Uterus (tissue), 3 donors: ENCODE measurements at regions not wholly inside any gene's neighbourhood (a gene's known extent, or its start where the extent isn't known, plus 50 kb on each side); places are given as distances from the start of the nearest gene placed in this dataset.

Source experiments
- DNase-seq, 2 donors: peaks; one replicate each; pipeline ENCODE4 v3.0.0-alpha.2; 2019 to 2020
- H3K27ac ChIP-seq, 2 donors: fragments of 200-600 bp; sonication (generic); 1 replicate in 1 of 2; 2 replicates in 1 of 2; pipeline ENCODE4 v1.5.1; 2016 to 2018
- H3K27me3 ChIP-seq, 2 donors: fragments of 200-600 bp; sonication (generic); one replicate each; pipeline ENCODE4 v1.5.1; 2018 to 2019; ENCODE audit warnings: control low read depth in 1 of 2
- H3K36me3 ChIP-seq, 2 donors: fragments of 200-600 bp; sonication (generic); one replicate each; pipeline ENCODE4 v1.5.1; 2019; ENCODE audit warnings: control low read depth in 1 of 2
- H3K4me1 ChIP-seq, 2 donors: fragments of 200-600 bp; sonication (generic); one replicate each; pipeline ENCODE4 v1.5.1; 2018 to 2019; ENCODE audit warnings: control low read depth in 1 of 2
- H3K4me3 ChIP-seq, 2 donors: fragments of 200-600 bp; sonication (generic); 1 replicate in 1 of 2; 2 replicates in 1 of 2; pipeline ENCODE4 v1.5.1; 2018 to 2019; ENCODE audit warnings: mild to moderate bottlenecking in 1 of 2
- H3K9me3 ChIP-seq, 2 donors: fragments of 200-600 bp; sonication (generic); one replicate each; pipeline ENCODE4 v1.5.1; 2019; ENCODE audit warnings: control low read depth in 1 of 2
- POLR2A ChIP-seq, 2 donors: fragments of 450-650 bp; IDR thresholded peaks; one replicate each; pipeline ENCODE4 v1.6.1; 2016; ENCODE audit warnings: antibody characterized with exemption in 2 of 2, mild to moderate bottlenecking in 1 of 2, moderate library complexity in 1 of 2
- intact Hi-C: fragments of 100-400 bp; cut with DNase I; formaldehyde crosslinking; loops from one replicate; pipeline ENCODE4 v1.15.1; 2023; ENCODE audit warnings: low total_unique reads
- TF ChIP-seq, protein P1 (sequence below), 4 experiments: fragments of 200-600 bp in 2 of 4; fragments of 450-650 bp in 2 of 4; sonication (generic) in 2 of 4; IDR thresholded peaks; one replicate each; pipeline ENCODE4 v1.5.1; 2016 to 2019; ENCODE audit warnings: antibody characterized with exemption in 4 of 4, mild to moderate bottlenecking in 2 of 4, moderate library complexity in 1 of 4
- donor health status: DM: yes; HTN: yes; CAD: no.

DNA sequence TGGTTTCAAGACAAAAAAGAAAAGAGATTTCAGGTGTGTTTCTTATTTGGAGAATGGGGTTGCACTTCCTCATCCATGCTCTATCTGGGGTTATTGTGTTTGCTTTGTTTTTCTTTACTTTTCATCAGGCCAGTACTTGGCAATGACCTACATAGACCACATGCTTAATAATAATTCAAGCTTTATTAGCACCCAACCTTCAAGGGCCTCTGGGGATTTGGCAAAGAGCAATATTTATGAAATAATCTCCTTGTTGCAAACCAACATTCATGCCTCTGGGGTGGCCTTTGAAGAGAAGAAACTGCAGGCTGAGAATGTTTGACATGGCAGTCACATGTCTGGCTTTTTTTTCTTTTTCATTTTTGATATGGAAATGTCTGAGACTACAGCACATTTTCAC lies 68.2 kb upstream of the SNRK start:
- Histone ChIP-seq H3K27me3 (no peaks in the 10 kb centered on the region), H3K4me3 (no peak overlapping the region), H3K27ac (no peak overlapping the region), H3K36me3 (no peaks in the 10 kb centered on the region), H3K9me3 (no peaks in the 10 kb centered on the region), H3K4me1 (no peaks in the 10 kb centered on the region)
- DNase-seq = no peak
- TF ChIP-seq POLR2A (IDR thresholded peaks at IDR 0.05) = no peak
- TF ChIP-seq, protein P1, sequence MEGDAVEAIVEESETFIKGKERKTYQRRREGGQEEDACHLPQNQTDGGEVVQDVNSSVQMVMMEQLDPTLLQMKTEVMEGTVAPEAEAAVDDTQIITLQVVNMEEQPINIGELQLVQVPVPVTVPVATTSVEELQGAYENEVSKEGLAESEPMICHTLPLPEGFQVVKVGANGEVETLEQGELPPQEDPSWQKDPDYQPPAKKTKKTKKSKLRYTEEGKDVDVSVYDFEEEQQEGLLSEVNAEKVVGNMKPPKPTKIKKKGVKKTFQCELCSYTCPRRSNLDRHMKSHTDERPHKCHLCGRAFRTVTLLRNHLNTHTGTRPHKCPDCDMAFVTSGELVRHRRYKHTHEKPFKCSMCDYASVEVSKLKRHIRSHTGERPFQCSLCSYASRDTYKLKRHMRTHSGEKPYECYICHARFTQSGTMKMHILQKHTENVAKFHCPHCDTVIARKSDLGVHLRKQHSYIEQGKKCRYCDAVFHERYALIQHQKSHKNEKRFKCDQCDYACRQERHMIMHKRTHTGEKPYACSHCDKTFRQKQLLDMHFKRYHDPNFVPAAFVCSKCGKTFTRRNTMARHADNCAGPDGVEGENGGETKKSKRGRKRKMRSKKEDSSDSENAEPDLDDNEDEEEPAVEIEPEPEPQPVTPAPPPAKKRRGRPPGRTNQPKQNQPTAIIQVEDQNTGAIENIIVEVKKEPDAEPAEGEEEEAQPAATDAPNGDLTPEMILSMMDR (IDR thresholded peaks at IDR 0.05) = no peak
- intact Hi-C loops = no loop called here

DNA sequence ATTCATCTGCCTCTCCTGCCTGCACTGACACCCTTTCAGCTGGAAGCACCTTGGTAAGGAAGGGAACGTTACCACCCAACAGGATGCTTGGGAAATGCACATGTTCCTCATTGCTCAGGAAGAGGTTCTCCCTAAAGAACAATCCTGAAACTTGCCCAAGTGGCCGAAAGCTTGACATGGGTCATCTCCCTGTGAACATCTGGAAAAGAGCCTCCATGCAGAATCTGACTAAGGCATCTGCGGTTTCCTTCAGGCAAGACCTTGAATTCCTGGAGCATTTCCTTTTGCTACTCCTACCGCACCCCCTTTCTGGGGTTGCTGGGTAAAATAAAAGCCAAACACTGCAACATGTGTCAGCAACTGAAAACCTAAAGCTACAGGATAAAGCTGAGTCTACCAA lies 68.7 kb upstream of the SNRK start:
- no peak for DNase-seq
- Histone ChIP-seq H3K27me3 (no peaks in the 10 kb centered on the region), H3K36me3 (no peaks in the 10 kb centered on the region), H3K27ac (no peak overlapping the region), H3K4me3 (no peak overlapping the region), H3K9me3 (no peaks in the 10 kb centered on the region), H3K4me1 (no peaks in the 10 kb centered on the region)
- intact Hi-C loops = no loop called here
- TF ChIP-seq, protein P1 (IDR thresholded peaks at IDR 0.05) = no peak
- no peak for TF ChIP-seq POLR2A (IDR thresholded peaks at IDR 0.05)

DNA sequence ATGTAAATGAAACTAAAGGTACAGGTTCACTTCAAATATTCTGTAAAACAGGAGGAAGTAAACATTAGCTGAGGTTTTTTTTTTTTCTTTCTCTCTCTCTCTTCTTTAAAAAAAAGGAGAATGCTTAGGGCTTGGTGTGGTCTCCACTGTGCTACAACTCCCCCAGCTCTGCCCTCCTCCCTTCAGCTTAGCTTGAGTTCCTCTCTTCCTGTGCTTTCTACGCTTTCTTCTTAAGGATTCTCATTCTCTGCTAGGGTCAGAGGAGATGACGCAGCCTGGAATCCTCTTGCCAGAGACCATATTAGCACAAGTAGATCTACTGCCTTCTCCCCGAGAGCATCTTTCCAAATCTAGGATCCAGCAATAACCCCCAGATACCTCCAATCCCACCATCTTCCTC lies 69.1 kb upstream of the SNRK start:
- TF ChIP-seq, protein P1 (IDR thresholded peaks at IDR 0.05) = no peak
- TF ChIP-seq POLR2A (IDR thresholded peaks at IDR 0.05) = no peak
- Histone ChIP-seq H3K4me3 (no peak overlapping the region), H3K27me3 (no peaks in the 10 kb centered on the region), H3K36me3 (no peaks in the 10 kb centered on the region), H3K4me1 (no peaks in the 10 kb centered on the region), H3K9me3 (no peaks in the 10 kb centered on the region), H3K27ac (no peak overlapping the region)
- intact Hi-C loops = no loop called here
- no peak for DNase-seq

DNA sequence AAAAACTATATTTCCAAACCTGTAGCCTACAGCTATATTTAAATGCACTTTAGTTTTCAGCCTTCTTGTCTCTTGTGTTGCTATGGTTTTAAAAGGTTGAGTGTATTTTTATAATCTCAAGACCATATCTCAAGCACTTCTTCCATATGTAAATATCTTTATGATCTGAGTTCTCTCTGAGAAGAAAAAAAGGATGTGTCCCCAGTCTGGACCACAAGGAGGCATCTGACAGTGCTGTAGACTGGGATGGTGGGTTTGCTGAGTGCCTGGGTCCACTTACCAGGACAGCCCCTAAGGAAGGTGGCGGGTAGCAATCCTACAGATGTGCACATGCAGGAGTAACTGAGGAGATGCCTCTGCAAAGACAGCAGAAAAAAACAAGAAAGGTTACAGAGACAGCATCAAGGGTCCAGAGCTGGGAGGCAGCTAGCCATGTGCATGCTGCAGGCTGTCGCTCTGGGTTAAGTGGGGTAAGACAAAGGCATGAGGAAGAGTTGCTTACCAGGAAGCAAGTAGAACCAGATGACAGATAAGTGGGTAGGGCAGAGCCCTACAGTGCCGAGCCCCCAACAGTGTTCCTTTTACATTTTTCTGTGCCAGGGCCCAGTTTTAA lies 70.6 kb upstream of the SNRK start:
- intact Hi-C loops = no loop called here
- DNase-seq = no peak
- no peaks in the 10 kb centered on the region for H3K9me3 ChIP-seq
- no peaks in the 10 kb centered on the region for H3K27me3 ChIP-seq
- TF ChIP-seq POLR2A (IDR thresholded peaks at IDR 0.05) = no peak
- TF ChIP-seq, protein P1 (IDR thresholded peaks at IDR 0.05) = no peak
- H3K27ac ChIP-seq = no peak overlapping the region
- no peaks in the 10 kb centered on the region for H3K36me3 ChIP-seq
- H3K4me1 ChIP-seq = peaks cover 0 to under 1% of the 10 kb centered on the region in 2 donors
- no peak overlapping the region for H3K4me3 ChIP-seq

DNA sequence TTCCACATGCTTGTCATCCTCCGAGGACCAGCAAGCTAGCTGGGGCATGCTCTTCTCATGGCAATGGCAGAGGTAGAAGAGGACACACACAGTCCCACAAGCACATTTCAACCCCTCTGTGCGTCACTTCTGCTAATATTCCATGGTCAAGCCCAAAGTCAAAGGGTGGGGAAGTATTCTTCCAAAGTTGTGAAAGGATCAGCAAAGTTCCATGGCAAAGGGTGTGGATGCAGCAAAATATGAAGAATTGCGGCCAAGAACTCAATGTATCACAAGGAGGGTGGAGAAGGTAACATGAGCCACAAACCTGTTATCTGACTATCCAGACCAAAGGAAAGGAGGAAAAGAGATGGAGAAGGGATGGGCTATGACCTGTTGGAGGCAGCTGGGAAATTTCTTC lies 71.2 kb upstream of the SNRK start:
- no peak overlapping the region for H3K4me3 ChIP-seq
- H3K27me3 ChIP-seq = no peaks in the 10 kb centered on the region
- H3K36me3 ChIP-seq = no peaks in the 10 kb centered on the region
- peaks cover 0 to 5% of the 10 kb centered on the region in 2 donors for H3K4me1 ChIP-seq
- no peak for TF ChIP-seq POLR2A (IDR thresholded peaks at IDR 0.05)
- TF ChIP-seq, protein P1 (IDR thresholded peaks at IDR 0.05) = no peak
- no peak for DNase-seq
- H3K9me3 ChIP-seq = no peaks in the 10 kb centered on the region
- intact Hi-C loops = no loop called here
- H3K27ac ChIP-seq = peak overlapping the region in 1 of 2 donors; percentile 2
